MM.1S (cell line): ENCODE measurements at regions not wholly inside any gene's neighbourhood (a gene's known extent, or its start where the extent isn't known, plus 50 kb on each side); places are given as distances from the start of the nearest gene placed in this dataset.

Experiments used
- EZH2phosphoT487 ChIP-seq: fragments of 300-600 bp; sonication (generic); IDR thresholded peaks from 2 replicates; pipeline ENCODE4 v1.6.1; 2018; ENCODE audit warnings: antibody characterized with exemption, low read length
- TF ChIP-seq, protein P1 (sequence below): fragments of 300-600 bp; sonication (generic); IDR thresholded peaks from 2 replicates; pipeline ENCODE4 v1.5.1; 2016; ENCODE audit warnings: antibody characterized with exemption, low read length, mixed read lengths

DNA sequence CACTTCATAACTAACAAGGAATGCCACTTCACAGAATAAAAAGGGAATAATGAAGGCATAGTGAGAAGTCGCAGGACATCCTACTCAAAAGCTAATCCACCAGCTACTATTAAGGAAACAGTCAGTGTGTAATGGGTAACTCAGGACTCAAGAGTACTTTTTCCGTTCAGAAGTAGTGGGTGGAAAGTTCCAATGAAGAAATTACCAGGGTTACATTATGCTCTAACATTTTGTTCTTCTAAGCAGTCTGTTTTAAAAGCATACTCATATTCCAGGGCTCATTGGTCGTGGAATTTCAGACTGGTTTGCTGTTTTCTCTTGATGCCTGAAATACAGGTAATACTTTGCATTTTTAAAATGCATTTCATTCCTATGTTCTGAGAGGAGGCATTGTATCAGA lies 222.4 kb upstream of the IRS2 start:
- TF ChIP-seq, protein P1, sequence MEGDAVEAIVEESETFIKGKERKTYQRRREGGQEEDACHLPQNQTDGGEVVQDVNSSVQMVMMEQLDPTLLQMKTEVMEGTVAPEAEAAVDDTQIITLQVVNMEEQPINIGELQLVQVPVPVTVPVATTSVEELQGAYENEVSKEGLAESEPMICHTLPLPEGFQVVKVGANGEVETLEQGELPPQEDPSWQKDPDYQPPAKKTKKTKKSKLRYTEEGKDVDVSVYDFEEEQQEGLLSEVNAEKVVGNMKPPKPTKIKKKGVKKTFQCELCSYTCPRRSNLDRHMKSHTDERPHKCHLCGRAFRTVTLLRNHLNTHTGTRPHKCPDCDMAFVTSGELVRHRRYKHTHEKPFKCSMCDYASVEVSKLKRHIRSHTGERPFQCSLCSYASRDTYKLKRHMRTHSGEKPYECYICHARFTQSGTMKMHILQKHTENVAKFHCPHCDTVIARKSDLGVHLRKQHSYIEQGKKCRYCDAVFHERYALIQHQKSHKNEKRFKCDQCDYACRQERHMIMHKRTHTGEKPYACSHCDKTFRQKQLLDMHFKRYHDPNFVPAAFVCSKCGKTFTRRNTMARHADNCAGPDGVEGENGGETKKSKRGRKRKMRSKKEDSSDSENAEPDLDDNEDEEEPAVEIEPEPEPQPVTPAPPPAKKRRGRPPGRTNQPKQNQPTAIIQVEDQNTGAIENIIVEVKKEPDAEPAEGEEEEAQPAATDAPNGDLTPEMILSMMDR = no peak
- TF ChIP-seq EZH2phosphoT487 = no peak
